GM12878 (cell line): ENCODE measurements at regions not wholly inside any gene's neighbourhood (a gene's known extent, or its start where the extent isn't known, plus 50 kb on each side); places are given as distances from the start of the nearest gene placed in this dataset.

Experiments used
- ATAC-seq: fragments of 200-7000 bp; cut with Tn5 transposase; 3 replicates; pipeline ENCODE4 v1.9.1; 2020; ENCODE audit warnings: mild to moderate bottlenecking, moderate library complexity
- BruUV-seq: library from RNA; stranded (reverse); fragments of 400-500 nt; replicated peaks from 2 replicates; lab custom pipeline; 2021; lab: Mats Ljungman, UMichigan
- CTCF ChIA-PET: fragments of 300-600 bp; sonication (Branson Sonifier 250); formaldehyde crosslinking; extraction: SDS; loops from one replicate; lab custom pipeline; 2021; ENCODE audit warnings: inconsistent platforms; lab: Yijun Ruan, JAX
- POLR2A ChIA-PET: fragments of 350-600 bp; formaldehyde crosslinking; extraction: SDS; loops from one replicate; lab custom pipeline; 2021; ENCODE audit warnings: inconsistent platforms; lab: Charles Lee
- RAD21 ChIA-PET: fragments of 300-600 bp; sonication (Branson Sonifier 250); formaldehyde crosslinking; loops from one replicate; lab custom pipeline; 2023; ENCODE audit warnings: antibody characterized with exemption; ENCODE audit not compliant: unreplicated experiment; lab: Charles Lee
- SMC1A ChIA-PET: fragments of 300-600 bp; sonication (Branson Sonifier 250); formaldehyde crosslinking; loops from one replicate; lab custom pipeline; 2023; ENCODE audit not compliant: unreplicated experiment, uncharacterized antibody; lab: Charles Lee
- DNase-seq: peaks from one replicate; pipeline ENCODE4 v3.0.0-alpha.2; 2011; ENCODE audit warnings: low read depth, low spot score
- FAIRE-seq: peaks from 3 replicates; lab custom pipeline; 2011; peaks lifted over from hg19 to GRCh38; lab: Jason Lieb, UNC
- H2AFZ ChIP-seq: 2 replicates; pipeline ENCODE4 v1.6.0; 2011; ENCODE audit warnings: low read depth, low read length, control low read depth; ENCODE audit not compliant: control insufficient read depth
- H3K27ac ChIP-seq: 2 replicates; pipeline ENCODE4 v1.5.1; 2011; ENCODE audit warnings: control low read depth; ENCODE audit not compliant: control insufficient read depth, insufficient read depth
- H3K27me3 ChIP-seq, 2 experiments: replicated peaks in 1 of 2; 2 replicates each; pipeline versions ENCODE4 v1.6.0 to v1.6.1; 2011; ENCODE audit warnings: low read length in 1 of 2; ENCODE audit not compliant: control insufficient read depth in 2 of 2, insufficient read depth in 2 of 2
- H3K36me3 ChIP-seq, 2 experiments: 2 replicates each; pipeline ENCODE4 v1.5.1; 2011; ENCODE audit warnings: low read length in 1 of 2; ENCODE audit not compliant: control insufficient read depth in 2 of 2, insufficient read depth in 2 of 2
- H3K4me1 ChIP-seq: 2 replicates; pipeline ENCODE4 v1.6.1; 2011; ENCODE audit warnings: mild to moderate bottlenecking, low read length, moderate library complexity, mixed read lengths; ENCODE audit not compliant: control insufficient read depth, insufficient read depth
- H3K4me2 ChIP-seq: 2 replicates; pipeline ENCODE4 v1.6.0; 2011; ENCODE audit warnings: control low read depth; ENCODE audit not compliant: control insufficient read depth, insufficient read depth
- H3K4me3 ChIP-seq: fragments of 200-600 bp; sonication (generic); 2 replicates; pipeline ENCODE4 v1.5.1; 2016
- H3K79me2 ChIP-seq: 2 replicates; pipeline ENCODE4 v1.6.0; 2011; ENCODE audit warnings: low read length; ENCODE audit not compliant: control insufficient read depth, insufficient read depth
- H3K9ac ChIP-seq: 2 replicates; pipeline ENCODE4 v1.8.0; 2011; ENCODE audit warnings: low read length, control low read depth, mixed read lengths; ENCODE audit not compliant: control insufficient read depth, insufficient read depth
- H3K9me3 ChIP-seq: replicated peaks from 3 replicates; pipeline ENCODE4 v1.5.1; 2011; ENCODE audit warnings: mild to moderate bottlenecking, low read length; ENCODE audit not compliant: control insufficient read depth, insufficient read depth
- H4K20me1 ChIP-seq: 2 replicates; pipeline ENCODE4 v1.6.0; 2011; ENCODE audit not compliant: control insufficient read depth, insufficient read depth
- CUX1 ChIP-seq: IDR thresholded peaks from 2 replicates; pipeline ENCODE4 v1.6.1; 2012; ENCODE audit warnings: improper control_type of control experiment, low read depth, low read length; ENCODE audit not compliant: insufficient replicate concordance
- EED ChIP-seq: sonication (generic); IDR thresholded peaks from 2 replicates; pipeline ENCODE4 v1.6.1; 2016; ENCODE audit warnings: antibody characterized with exemption, low read depth
- FOXM1 ChIP-seq: IDR thresholded peaks from 2 replicates; pipeline ENCODE4 v1.6.1; 2012; ENCODE audit warnings: low read depth, mild to moderate bottlenecking, inconsistent platforms, low read length, moderate library complexity
- GATAD2B ChIP-seq: fragments of 450-650 bp; conservative IDR thresholded peaks from 2 replicates; pipeline ENCODE4 v1.6.1; 2017; ENCODE audit warnings: low read depth, mild to moderate bottlenecking, moderate library complexity
- KAT2A ChIP-seq: conservative IDR thresholded peaks from 2 replicates; pipeline ENCODE4 v1.6.1; 2011; ENCODE audit warnings: low read depth, low read length; ENCODE audit not compliant: control insufficient read depth
- KLF5 ChIP-seq: fragments of 450-650 bp; IDR thresholded peaks from 2 replicates; pipeline ENCODE4 v1.6.1; 2014; ENCODE audit warnings: mild to moderate bottlenecking; ENCODE audit not compliant: partially characterized antibody
- SPI1 ChIP-seq: IDR thresholded peaks from 2 replicates; pipeline ENCODE4 v1.6.1; 2011; ENCODE audit warnings: low read depth, mild to moderate bottlenecking, low read length, moderate library complexity, borderline replicate concordance; ENCODE audit not compliant: insufficient read depth
- ZBED1 ChIP-seq: IDR thresholded peaks from 2 replicates; pipeline ENCODE4 v1.6.1; 2016; ENCODE audit warnings: borderline replicate concordance
- ZNF384 ChIP-seq: IDR thresholded peaks from 2 replicates; pipeline ENCODE4 v1.6.1; 2012; ENCODE audit warnings: low read depth, mild to moderate bottlenecking, low read length, improper control_type of control experiment, borderline replicate concordance
- WGBS: methylation state at CpG from one replicate; pipeline ENCODE4 v1.1.6; 2016; ENCODE audit warnings: low lambda C conversion rate; ENCODE audit not compliant: insufficient replicate concordance, insufficient coverage; ENCODE audit errors: missing lambda C conversion rate; 5-methylcytosine and 5-hydroxymethylcytosine counted together
- in situ Hi-C: fragments of 300-500 bp; cut with MboI; formaldehyde crosslinking; loops from 9 replicates; pipeline ENCODE4 v1.14.3; 2018; ENCODE audit warnings: mixed read lengths
- intact Hi-C: fragments of 100-400 bp; cut with micrococcal nuclease; formaldehyde crosslinking; loops from one replicate; pipeline ENCODE4 v1.14.2; 2022; ENCODE audit not compliant: unreplicated experiment
- TF ChIP-seq, protein P1 (sequence below): fragments of 450-650 bp; formaldehyde crosslinking; IDR thresholded peaks from 2 replicates; pipeline ENCODE4 v1.5.0; 2022; ENCODE audit warnings: mild to moderate bottlenecking, missing genetic modification characterization
- TF ChIP-seq, protein P2 (sequence below): IDR thresholded peaks from 2 replicates; pipeline ENCODE4 v1.6.1; 2012; ENCODE audit warnings: low read length, inconsistent platforms
- TF ChIP-seq, protein P3 (sequence below): fragments of 450-650 bp; IDR thresholded peaks from 2 replicates; pipeline ENCODE4 v1.6.1; 2014; ENCODE audit warnings: mild to moderate bottlenecking

- TF ChIP-seq, protein P1, sequence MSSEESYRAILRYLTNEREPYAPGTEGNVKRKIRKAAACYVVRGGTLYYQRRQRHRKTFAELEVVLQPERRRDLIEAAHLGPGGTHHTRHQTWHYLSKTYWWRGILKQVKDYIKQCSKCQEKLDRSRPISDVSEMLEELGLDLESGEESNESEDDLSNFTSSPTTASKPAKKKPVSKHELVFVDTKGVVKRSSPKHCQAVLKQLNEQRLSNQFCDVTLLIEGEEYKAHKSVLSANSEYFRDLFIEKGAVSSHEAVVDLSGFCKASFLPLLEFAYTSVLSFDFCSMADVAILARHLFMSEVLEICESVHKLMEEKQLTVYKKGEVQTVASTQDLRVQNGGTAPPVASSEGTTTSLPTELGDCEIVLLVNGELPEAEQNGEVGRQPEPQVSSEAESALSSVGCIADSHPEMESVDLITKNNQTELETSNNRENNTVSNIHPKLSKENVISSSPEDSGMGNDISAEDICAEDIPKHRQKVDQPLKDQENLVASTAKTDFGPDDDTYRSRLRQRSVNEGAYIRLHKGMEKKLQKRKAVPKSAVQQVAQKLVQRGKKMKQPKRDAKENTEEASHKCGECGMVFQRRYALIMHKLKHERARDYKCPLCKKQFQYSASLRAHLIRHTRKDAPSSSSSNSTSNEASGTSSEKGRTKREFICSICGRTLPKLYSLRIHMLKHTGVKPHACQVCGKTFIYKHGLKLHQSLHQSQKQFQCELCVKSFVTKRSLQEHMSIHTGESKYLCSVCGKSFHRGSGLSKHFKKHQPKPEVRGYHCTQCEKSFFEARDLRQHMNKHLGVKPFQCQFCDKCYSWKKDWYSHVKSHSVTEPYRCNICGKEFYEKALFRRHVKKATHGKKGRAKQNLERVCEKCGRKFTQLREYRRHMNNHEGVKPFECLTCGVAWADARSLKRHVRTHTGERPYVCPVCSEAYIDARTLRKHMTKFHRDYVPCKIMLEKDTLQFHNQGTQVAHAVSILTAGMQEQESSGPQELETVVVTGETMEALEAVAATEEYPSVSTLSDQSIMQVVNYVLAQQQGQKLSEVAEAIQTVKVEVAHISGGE (CRISPR knock-in tag) = no peak
- TF ChIP-seq KLF5 = no peak
- TF ChIP-seq, protein P2, sequence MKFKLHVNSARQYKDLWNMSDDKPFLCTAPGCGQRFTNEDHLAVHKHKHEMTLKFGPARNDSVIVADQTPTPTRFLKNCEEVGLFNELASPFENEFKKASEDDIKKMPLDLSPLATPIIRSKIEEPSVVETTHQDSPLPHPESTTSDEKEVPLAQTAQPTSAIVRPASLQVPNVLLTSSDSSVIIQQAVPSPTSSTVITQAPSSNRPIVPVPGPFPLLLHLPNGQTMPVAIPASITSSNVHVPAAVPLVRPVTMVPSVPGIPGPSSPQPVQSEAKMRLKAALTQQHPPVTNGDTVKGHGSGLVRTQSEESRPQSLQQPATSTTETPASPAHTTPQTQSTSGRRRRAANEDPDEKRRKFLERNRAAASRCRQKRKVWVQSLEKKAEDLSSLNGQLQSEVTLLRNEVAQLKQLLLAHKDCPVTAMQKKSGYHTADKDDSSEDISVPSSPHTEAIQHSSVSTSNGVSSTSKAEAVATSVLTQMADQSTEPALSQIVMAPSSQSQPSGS = no peak
- no peak for TF ChIP-seq KAT2A
- TF ChIP-seq SPI1 = no peak
Measured at GRCh38 chr12:97109441-97109840, 202.4 kb downstream of the NEDD1 start (continued).

- ATAC-seq (no peak), DNase-seq (no peak), FAIRE-seq (no peak)
- H3K4me3 ChIP-seq = no peak overlapping the region
- ChIA-PET POLR2A (no interaction called here), SMC1A (no interaction called here), RAD21 (no interaction called here), CTCF (no interaction called here)
- H3K36me3 ChIP-seq = no peaks in the 10 kb centered on the region
- H3K27me3 ChIP-seq = no peaks in the 10 kb centered on the region
- no TSS peak for BruUV-seq
- H3K4me1 ChIP-seq = no peaks in the 10 kb centered on the region
- in situ Hi-C loops = no loop called here
- H2AFZ ChIP-seq = no peak overlapping the region
- no peaks in the 10 kb centered on the region for H3K9me3 ChIP-seq
- H3K79me2 ChIP-seq = no peaks in the 10 kb centered on the region
- intact Hi-C loops = no loop called here
- H3K4me2 ChIP-seq = no peak overlapping the region
- no peaks in the 10 kb centered on the region for H4K20me1 ChIP-seq
- no peak overlapping the region for H3K9ac ChIP-seq
- WGBS = 73% methylated on average over 4 of the region's 4 CpGs
- no peak overlapping the region for H3K27ac ChIP-seq
- TF ChIP-seq, protein P3, sequence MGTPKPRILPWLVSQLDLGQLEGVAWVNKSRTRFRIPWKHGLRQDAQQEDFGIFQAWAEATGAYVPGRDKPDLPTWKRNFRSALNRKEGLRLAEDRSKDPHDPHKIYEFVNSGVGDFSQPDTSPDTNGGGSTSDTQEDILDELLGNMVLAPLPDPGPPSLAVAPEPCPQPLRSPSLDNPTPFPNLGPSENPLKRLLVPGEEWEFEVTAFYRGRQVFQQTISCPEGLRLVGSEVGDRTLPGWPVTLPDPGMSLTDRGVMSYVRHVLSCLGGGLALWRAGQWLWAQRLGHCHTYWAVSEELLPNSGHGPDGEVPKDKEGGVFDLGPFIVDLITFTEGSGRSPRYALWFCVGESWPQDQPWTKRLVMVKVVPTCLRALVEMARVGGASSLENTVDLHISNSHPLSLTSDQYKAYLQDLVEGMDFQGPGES = no peak
- no peak for TF ChIP-seq EED
- no peak for TF ChIP-seq ZBED1
- TF ChIP-seq GATAD2B = no peak
- no peak for TF ChIP-seq KLF5
- TF ChIP-seq FOXM1 = no peak
- no peak for TF ChIP-seq CUX1
- TF ChIP-seq ZNF384 = no peak
Measured at GRCh38 chr12:97112136-97112535, 205.1 kb downstream of the NEDD1 start.
